ENCODE measurements at regions not wholly inside any gene's neighbourhood (a gene's known extent, or its start where the extent isn't known, plus 50 kb on each side); places are given as distances from the start of the nearest gene placed in this dataset.
"Not testable (repeated sequence)": the region's sequence is repeated elsewhere in the genome, so short reads cannot be mapped to it uniquely, and the experiment has no call there.

GRCh38 chr17:56690441-56691291 lies 97.2 kb downstream of the NOG start:
- no peak for DNase-seq (ENCODE audit: low read depth in 2 of 2)

- DNase-seq (ENCODE audit: low read depth in 2 of 2), result no peak
These were observed 101.3 kb downstream of the NOG start for GRCh38 chr17:56694825-56695224.

- no peak for DNase-seq (ENCODE audit: low read depth in 2 of 2)
These were observed 103.7 kb downstream of the NOG start for GRCh38 chr17:56697190-56697589.

GRCh38 chr17:56699186-56699894 lies 105.8 kb downstream of the NOG start:
- DNase-seq (ENCODE audit: low read depth in 2 of 2), result no peak

- DNase-seq (ENCODE audit: low read depth in 2 of 2), result no peak
These were observed 107.5 kb downstream of the NOG start for GRCh38 chr17:56700919-56701420.

GRCh38 chr17:56707312-56708219 lies 114.1 kb downstream of the NOG start:
- no peak for DNase-seq (ENCODE audit: low read depth in 2 of 2)

GRCh38 chr17:56708220-56708558 lies 114.7 kb downstream of the NOG start:
- DNase-seq (ENCODE audit: low read depth in 2 of 2), result no peak

GRCh38 chr17:56708670-56709410 lies 115.3 kb downstream of the NOG start:
- no peak for DNase-seq (ENCODE audit: low read depth in 2 of 2)

GRCh38 chr17:56710986-56711385 lies 117.5 kb downstream of the NOG start:
- DNase-seq (ENCODE audit: low read depth in 2 of 2), result no peak

- DNase-seq (ENCODE audit: low read depth in 2 of 2), result peak; percentile 34 to 54
These were observed 117.9 kb downstream of the C17orf67 start for GRCh38 chr17:56715613-56716357.

- no peak for DNase-seq (ENCODE audit: low read depth in 2 of 2)
These were observed 116.2 kb downstream of the C17orf67 start for GRCh38 chr17:56717471-56717870.

- no peak for DNase-seq (ENCODE audit: low read depth in 2 of 2)
These were observed 115.2 kb downstream of the C17orf67 start for GRCh38 chr17:56718515-56718914.

- no peak for DNase-seq (ENCODE audit: low read depth in 2 of 2)
These were observed 110.3 kb downstream of the C17orf67 start for GRCh38 chr17:56723421-56723820.

- DNase-seq (ENCODE audit: low read depth in 2 of 2), result no peak
These were observed 109.1 kb downstream of the C17orf67 start for GRCh38 chr17:56724664-56725063.

GRCh38 chr17:56725144-56725543 lies 108.6 kb downstream of the C17orf67 start:
- no peak for DNase-seq (ENCODE audit: low read depth in 2 of 2)

- no peak for DNase-seq (ENCODE audit: low read depth in 2 of 2)
These were observed 105.7 kb downstream of the C17orf67 start for GRCh38 chr17:56727876-56728617.

GRCh38 chr17:56731096-56731495 lies 102.6 kb downstream of the C17orf67 start:
- DNase-seq (ENCODE audit: low read depth in 2 of 2), result not testable (repeated sequence)

- no peak for DNase-seq (ENCODE audit: low read depth in 2 of 2)
These were observed 99.9 kb downstream of the C17orf67 start for GRCh38 chr17:56733833-56734232.

- no peak for DNase-seq (ENCODE audit: low read depth in 2 of 2)
These were observed 97.9 kb downstream of the C17orf67 start for GRCh38 chr17:56735842-56736241.

Measured in stimulated activated CD8-positive, alpha-beta memory T cell treated with anti-CD3 and anti-CD28 coated beads, Interleukin-15, amount 100 ng/mL, for 48 hours (primary cell).